K562 (cell line): ENCODE measurements at regions not wholly inside any gene's neighbourhood (a gene's known extent, or its start where the extent isn't known, plus 50 kb on each side); places are given as distances from the start of the nearest gene placed in this dataset.

ENCODE experiments used
- ATF2 ChIP-seq: sonication (generic); formaldehyde crosslinking; IDR thresholded peaks from 2 replicates; pipeline ENCODE4 v1.8.1; 2022; ENCODE audit warnings: missing genetic modification reagents
- BRD4 ChIP-seq: fragments of 200-600 bp; sonication (generic); IDR thresholded peaks from 2 replicates; pipeline ENCODE4 v1.6.1; 2017; ENCODE audit warnings: inconsistent platforms
- CHCHD3 ChIP-seq: fragments of 250-450 bp; sonication (Bioruptor Pico); IDR thresholded peaks from 2 replicates; pipeline ENCODE4 v2.1.2; 2022; ENCODE audit warnings: mild to moderate bottlenecking
- DIDO1 ChIP-seq: fragments of 450-650 bp; IDR thresholded peaks from 2 replicates; pipeline ENCODE4 v1.6.1; 2016; ENCODE audit warnings: low read depth, missing biosample characterization, missing genetic modification characterization
- E2F4 ChIP-seq: sonication (generic); formaldehyde crosslinking; IDR thresholded peaks from 2 replicates; pipeline ENCODE4 v1.8.0; 2022; ENCODE audit warnings: mild to moderate bottlenecking, low read depth, missing genetic modification reagents
- EP400 ChIP-seq: fragments of 450-650 bp; IDR thresholded peaks from 2 replicates; pipeline ENCODE4 v1.6.1; 2017; ENCODE audit warnings: antibody characterized with exemption, mild to moderate bottlenecking, moderate library complexity
- HEY1 ChIP-seq: fragments of 250-450 bp; sonication (Bioruptor Pico); IDR thresholded peaks from 2 replicates; pipeline ENCODE4 v1.5.0; 2020; ENCODE audit warnings: mild to moderate bottlenecking, moderate library complexity, borderline replicate concordance
- MXD1 ChIP-seq: fragments of 250-450 bp; sonication (Bioruptor Pico); IDR thresholded peaks from 2 replicates; pipeline ENCODE4 v1.8.0; 2021; ENCODE audit warnings: borderline replicate concordance, mild to moderate bottlenecking, moderate library complexity; ENCODE audit not compliant: poor library complexity, severe bottlenecking
- PHB2 ChIP-seq: fragments of 450-650 bp; IDR thresholded peaks from 2 replicates; pipeline ENCODE4 v1.6.1; 2017; ENCODE audit warnings: low read depth
- PURB ChIP-seq: sonication (generic); formaldehyde crosslinking; IDR thresholded peaks from 2 replicates; pipeline ENCODE4 v1.9.0; 2021; ENCODE audit warnings: low read depth, mild to moderate bottlenecking, missing genetic modification reagents
- SMAD4 ChIP-seq: fragments of 250-450 bp; sonication (Bioruptor Pico); conservative IDR thresholded peaks from 2 replicates; pipeline ENCODE4 v1.8.0; 2021; ENCODE audit warnings: inconsistent platforms, mild to moderate bottlenecking, moderate library complexity
- ZFP30 ChIP-seq: fragments of 250-450 bp; sonication (Bioruptor Pico); IDR thresholded peaks from 2 replicates; pipeline ENCODE4 v1.8.0; 2022; ENCODE audit warnings: moderate library complexity, mild to moderate bottlenecking, inconsistent platforms, borderline replicate concordance
- ZFP91 ChIP-seq: sonication (generic); formaldehyde crosslinking; IDR thresholded peaks from 2 replicates; pipeline ENCODE4 v1.8.0; 2022; ENCODE audit warnings: mild to moderate bottlenecking, missing genetic modification reagents
- ZNF280B ChIP-seq: fragments of 250-450 bp; sonication (Bioruptor Pico); IDR thresholded peaks from 2 replicates; pipeline ENCODE4 v1.5.1; 2021; ENCODE audit warnings: mild to moderate bottlenecking
- ZNF449 ChIP-seq: fragments of 250-450 bp; sonication (Bioruptor Pico); IDR thresholded peaks from 2 replicates; pipeline ENCODE4 v1.8.0; 2022; ENCODE audit warnings: moderate library complexity, mild to moderate bottlenecking, inconsistent platforms
- ZNF589 ChIP-seq: fragments of 200-800 bp; sonication (Bioruptor generic); IDR thresholded peaks from 2 replicates; pipeline ENCODE4 v1.6.1; 2016; ENCODE audit warnings: low read depth, missing genetic modification characterization, missing compliant biosample characterization
- ZNF644 ChIP-seq: fragments of 200-800 bp; sonication (Bioruptor generic); IDR thresholded peaks from 2 replicates; pipeline ENCODE4 v1.6.1; 2016; ENCODE audit warnings: low read depth, missing genetic modification characterization, missing compliant biosample characterization
- ZNF699 ChIP-seq: fragments of 250-450 bp; sonication (Bioruptor Pico); IDR thresholded peaks from 2 replicates; pipeline ENCODE4 v1.8.0; 2021; ENCODE audit warnings: mild to moderate bottlenecking, moderate library complexity; ENCODE audit not compliant: insufficient replicate concordance
- ZNF740 ChIP-seq, 3 experiments: fragments of 200-800 bp in 1 of 3; sonication (Bioruptor generic) in 1 of 3; sonication (generic) in 1 of 3; formaldehyde crosslinking in 1 of 3; IDR thresholded peaks; 2 replicates each; pipeline versions ENCODE4 v1.6.1 to v1.8.0; 2016 to 2022; ENCODE audit warnings: mild to moderate bottlenecking in 2 of 3, missing compliant biosample characterization in 2 of 3, missing genetic modification characterization in 2 of 3, missing genetic modification reagents in 1 of 3

GRCh38 chr7:130999926-131000325 is 265.9 kb upstream of the KLF14 start (continued):
- TF ChIP-seq EP400 (no peak), ZNF740 (CRISPR knock-in tag; IDR thresholded peaks at IDR 0.05) (no peak), ZNF740 (tag; IDR thresholded peaks at IDR 0.05) (no peak), PHB2 (no peak), ZFP30 (CRISPR knock-in tag) (no peak), PURB (CRISPR knock-in tag) (no peak), ZNF449 (CRISPR knock-in tag) (0 out of 2 replicates have a peak, but pooled peaks have one; percentile 26), ATF2 (no peak), SMAD4 (CRISPR knock-in tag) (peak; percentile 56; the same call in 1 of the 2 replicates), HEY1 (CRISPR knock-in tag) (no peak), MXD1 (no peak), ZNF589 (CRISPR knock-in tag) (peak; percentile 92; the same call in 1 of the 2 replicates), CHCHD3 (no peak), ZFP91 (CRISPR knock-in tag) (no peak), ZNF699 (CRISPR knock-in tag) (no peak), E2F4 (CRISPR knock-in tag) (no peak), ZNF644 (tag) (peak; percentile 73), BRD4 (no peak), ZNF280B (CRISPR knock-in tag) (no peak), DIDO1 (no peak)
